Sigmoid colon (tissue), 4 donors: ENCODE measurements at regions not wholly inside any gene's neighbourhood (a gene's known extent, or its start where the extent isn't known, plus 50 kb on each side); places are given as distances from the start of the nearest gene placed in this dataset.

Experiments used
- POLR2A ChIP-seq, 2 donors: fragments of 450-650 bp; IDR thresholded peaks; one replicate each; pipeline ENCODE4 v1.6.1; 2016; ENCODE audit warnings: antibody characterized with exemption in 2 of 2, mild to moderate bottlenecking in 2 of 2, moderate library complexity in 2 of 2
- POLR2AphosphoS5 ChIP-seq, 4 donors: sonication (generic); formaldehyde crosslinking; IDR thresholded peaks; one replicate each; pipeline ENCODE4 v1.6.1; 2017; ENCODE audit warnings: antibody characterized with exemption in 4 of 4
- TF ChIP-seq, protein P1 (sequence below), 4 experiments: fragments of 450-650 bp in 3 of 4; fragments of 200-600 bp in 1 of 4; IDR thresholded peaks; one replicate each; pipeline ENCODE4 v1.5.1; 2016 to 2019; ENCODE audit warnings: antibody characterized with exemption in 4 of 4, mild to moderate bottlenecking in 3 of 4, moderate library complexity in 2 of 4

DNA sequence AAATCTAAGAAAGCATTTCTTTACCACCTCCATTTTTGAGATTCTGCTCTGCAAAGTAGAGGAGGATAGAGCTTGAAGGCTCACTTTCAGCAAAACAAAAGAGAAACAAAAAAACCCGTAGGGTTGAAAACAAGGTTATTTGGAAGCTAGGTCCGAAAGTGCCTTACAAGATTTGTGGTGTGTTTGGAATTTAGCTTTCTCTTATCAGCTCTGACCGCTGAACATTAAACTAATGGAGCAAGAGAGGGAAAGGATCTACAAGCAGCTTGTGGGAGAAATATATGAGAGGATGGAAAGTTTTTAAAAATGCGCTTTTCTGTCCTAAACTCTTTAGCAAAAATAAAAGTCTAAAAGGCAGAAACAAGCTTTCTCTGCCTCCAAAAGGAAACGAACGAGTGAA is 545.5 kb downstream of the NTRK3 start:
- no peak for TF ChIP-seq POLR2A (IDR thresholded peaks at IDR 0.05)
- TF ChIP-seq, protein P1, sequence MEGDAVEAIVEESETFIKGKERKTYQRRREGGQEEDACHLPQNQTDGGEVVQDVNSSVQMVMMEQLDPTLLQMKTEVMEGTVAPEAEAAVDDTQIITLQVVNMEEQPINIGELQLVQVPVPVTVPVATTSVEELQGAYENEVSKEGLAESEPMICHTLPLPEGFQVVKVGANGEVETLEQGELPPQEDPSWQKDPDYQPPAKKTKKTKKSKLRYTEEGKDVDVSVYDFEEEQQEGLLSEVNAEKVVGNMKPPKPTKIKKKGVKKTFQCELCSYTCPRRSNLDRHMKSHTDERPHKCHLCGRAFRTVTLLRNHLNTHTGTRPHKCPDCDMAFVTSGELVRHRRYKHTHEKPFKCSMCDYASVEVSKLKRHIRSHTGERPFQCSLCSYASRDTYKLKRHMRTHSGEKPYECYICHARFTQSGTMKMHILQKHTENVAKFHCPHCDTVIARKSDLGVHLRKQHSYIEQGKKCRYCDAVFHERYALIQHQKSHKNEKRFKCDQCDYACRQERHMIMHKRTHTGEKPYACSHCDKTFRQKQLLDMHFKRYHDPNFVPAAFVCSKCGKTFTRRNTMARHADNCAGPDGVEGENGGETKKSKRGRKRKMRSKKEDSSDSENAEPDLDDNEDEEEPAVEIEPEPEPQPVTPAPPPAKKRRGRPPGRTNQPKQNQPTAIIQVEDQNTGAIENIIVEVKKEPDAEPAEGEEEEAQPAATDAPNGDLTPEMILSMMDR (IDR thresholded peaks at IDR 0.05): no peak
- no peak for TF ChIP-seq POLR2AphosphoS5 (IDR thresholded peaks at IDR 0.05)
